ENCODE measurements at regions not wholly inside any gene's neighbourhood (a gene's known extent, or its start where the extent isn't known, plus 50 kb on each side); places are given as distances from the start of the nearest gene placed in this dataset.

GRCh38 chr15:98280284-98280975 lies 319.9 kb downstream of the ARRDC4 start:
- no peaks in the 10 kb centered on the region for H3K4me1 ChIP-seq
- no peak for DNase-seq
- no peak for TF ChIP-seq CTCF (IDR thresholded peaks at IDR 0.05; ENCODE audit: low read depth, low read length)
- no peak overlapping the region for H3K4me3 ChIP-seq (ENCODE audit: low read depth, low read length)
- no peaks in the 10 kb centered on the region for H3K36me3 ChIP-seq
- H3K27me3 ChIP-seq = peaks cover 23% of the 10 kb centered on the region
- H3K9me3 ChIP-seq = no peaks in the 10 kb centered on the region

- H3K9me3 ChIP-seq = no peaks in the 10 kb centered on the region
- H3K27me3 ChIP-seq = peaks cover 29% of the 10 kb centered on the region
- no peaks in the 10 kb centered on the region for H3K4me1 ChIP-seq
- TF ChIP-seq CTCF (IDR thresholded peaks at IDR 0.05; ENCODE audit: low read depth, low read length) = no peak
- H3K4me3 ChIP-seq (ENCODE audit: low read depth, low read length) = no peak overlapping the region
- no peaks in the 10 kb centered on the region for H3K36me3 ChIP-seq
- no peak for DNase-seq
These were observed 320.6 kb downstream of the ARRDC4 start for GRCh38 chr15:98281130-98281529.

- no peaks in the 10 kb centered on the region for H3K9me3 ChIP-seq
- peaks cover 32% of the 10 kb centered on the region for H3K27me3 ChIP-seq
- DNase-seq = no peak
- H3K36me3 ChIP-seq = no peaks in the 10 kb centered on the region
- TF ChIP-seq CTCF (IDR thresholded peaks at IDR 0.05; ENCODE audit: low read depth, low read length) = no peak
- no peaks in the 10 kb centered on the region for H3K4me1 ChIP-seq
- no peak overlapping the region for H3K4me3 ChIP-seq (ENCODE audit: low read depth, low read length)
These were observed 322.3 kb downstream of the ARRDC4 start for GRCh38 chr15:98282656-98283332.

- Histone ChIP-seq H3K36me3 (no peaks in the 10 kb centered on the region), H3K4me3 (ENCODE audit: low read depth, low read length) (no peak overlapping the region), H3K27me3 (peaks cover 15% of the 10 kb centered on the region), H3K4me1 (no peaks in the 10 kb centered on the region), H3K9me3 (no peaks in the 10 kb centered on the region)
- DNase-seq = no peak
- TF ChIP-seq CTCF (IDR thresholded peaks at IDR 0.05; ENCODE audit: low read depth, low read length) = no peak
These were observed 325.7 kb downstream of the ARRDC4 start for GRCh38 chr15:98286200-98286599.

GRCh38 chr15:98286831-98287230 lies 326.3 kb downstream of the ARRDC4 start:
- Histone ChIP-seq H3K4me3 (ENCODE audit: low read depth, low read length) (no peak overlapping the region), H3K27me3 (peaks cover 9% of the 10 kb centered on the region; the same call in 1 of the 2 replicates), H3K4me1 (no peaks in the 10 kb centered on the region), H3K9me3 (no peaks in the 10 kb centered on the region), H3K36me3 (no peaks in the 10 kb centered on the region)
- no peak for TF ChIP-seq CTCF (IDR thresholded peaks at IDR 0.05; ENCODE audit: low read depth, low read length)
- DNase-seq = no peak

GRCh38 chr15:98288091-98288590 lies 327.6 kb downstream of the ARRDC4 start:
- Histone ChIP-seq H3K4me1 (no peaks in the 10 kb centered on the region), H3K36me3 (no peaks in the 10 kb centered on the region), H3K9me3 (no peaks in the 10 kb centered on the region), H3K4me3 (ENCODE audit: low read depth, low read length) (no peak overlapping the region), H3K27me3 (peaks cover 17% of the 10 kb centered on the region)
- no peak for DNase-seq
- TF ChIP-seq CTCF (IDR thresholded peaks at IDR 0.05; ENCODE audit: low read depth, low read length) = no peak

All from BE2C (cell line).